Ishikawa (cell line): ENCODE measurements at regions not wholly inside any gene's neighbourhood (a gene's known extent, or its start where the extent isn't known, plus 50 kb on each side); places are given as distances from the start of the nearest gene placed in this dataset.

Experiments
- CEBPB ChIP-seq: IDR thresholded peaks from 2 replicates; pipeline ENCODE4 v1.6.1; 2012
- EP300 ChIP-seq: IDR thresholded peaks from 2 replicates; pipeline ENCODE4 v1.6.1; 2012; ENCODE audit warnings: borderline replicate concordance
- FOXM1 ChIP-seq: IDR thresholded peaks from 2 replicates; pipeline ENCODE4 v1.6.1; 2012; ENCODE audit warnings: low read depth, borderline replicate concordance
- MAX ChIP-seq: IDR thresholded peaks from 2 replicates; pipeline ENCODE4 v1.6.1; 2012
- NFIC ChIP-seq: IDR thresholded peaks from 2 replicates; pipeline ENCODE4 v1.6.1; 2012
- RAD21 ChIP-seq: IDR thresholded peaks from 2 replicates; pipeline ENCODE4 v1.6.1; 2012; ENCODE audit warnings: low read depth
- REST ChIP-seq: IDR thresholded peaks from 2 replicates; pipeline ENCODE4 v1.6.1; 2012; ENCODE audit warnings: low read depth, mild to moderate bottlenecking
- TAF1 ChIP-seq: IDR thresholded peaks from 2 replicates; pipeline ENCODE4 v1.6.1; 2012; ENCODE audit warnings: low read depth, mild to moderate bottlenecking
- TCF12 ChIP-seq: IDR thresholded peaks from 2 replicates; pipeline ENCODE4 v1.6.1; 2012; ENCODE audit warnings: low read depth
- TEAD4 ChIP-seq: IDR thresholded peaks from 2 replicates; pipeline ENCODE4 v1.6.1; 2012
- YY1 ChIP-seq: IDR thresholded peaks from 2 replicates; pipeline ENCODE4 v1.6.1; 2012; ENCODE audit warnings: low read depth

- TF ChIP-seq RAD21 (no peak), NFIC (no peak), REST (no peak), MAX (no peak), TEAD4 (no peak), TAF1 (no peak), YY1 (no peak), CEBPB (no peak), EP300 (no peak), TCF12 (no peak), FOXM1 (no peak)
Measured at GRCh38 chr7:67432536-67433234, 436.1 kb downstream of the TYW1 start.
